PFSK-1 (cell line): ENCODE measurements at regions not wholly inside any gene's neighbourhood (a gene's known extent, or its start where the extent isn't known, plus 50 kb on each side); places are given as distances from the start of the nearest gene placed in this dataset.

Experiments used
- FOXP2 ChIP-seq: optimal IDR thresholded peaks from 2 replicates; pipeline ENCODE3; 2011; ENCODE audit warnings: borderline replicate concordance, control low read depth, inconsistent platforms; ENCODE audit not compliant: insufficient read depth; ENCODE audit errors: extremely low read length, extremely low read depth
- POLR2AphosphoS5 ChIP-seq: IDR thresholded peaks from 2 replicates; pipeline ENCODE4 v1.6.1; 2012; ENCODE audit warnings: low read depth, mild to moderate bottlenecking, control low read depth, low read length, moderate library complexity
- SIN3A ChIP-seq: IDR thresholded peaks from 2 replicates; pipeline ENCODE4 v1.6.1; 2012; ENCODE audit warnings: mild to moderate bottlenecking, low read length, moderate library complexity, borderline replicate concordance; ENCODE audit not compliant: insufficient read depth
- TAF1 ChIP-seq: IDR thresholded peaks from 2 replicates; pipeline ENCODE4 v1.6.1; 2012; ENCODE audit warnings: low read length, control low read depth, borderline replicate concordance; ENCODE audit not compliant: insufficient read depth
- TF ChIP-seq, protein P1 (sequence below), 2 experiments: IDR thresholded peaks; 2 replicates each; pipeline versions ENCODE4 v1.6.1 to v1.8.0; 2011 to 2012; ENCODE audit warnings: low read depth in 2 of 2, low read length in 2 of 2, control low read depth in 1 of 2, inconsistent platforms in 1 of 2, mild to moderate bottlenecking in 1 of 2, moderate library complexity in 1 of 2; ENCODE audit not compliant: insufficient read depth in 1 of 2

DNA sequence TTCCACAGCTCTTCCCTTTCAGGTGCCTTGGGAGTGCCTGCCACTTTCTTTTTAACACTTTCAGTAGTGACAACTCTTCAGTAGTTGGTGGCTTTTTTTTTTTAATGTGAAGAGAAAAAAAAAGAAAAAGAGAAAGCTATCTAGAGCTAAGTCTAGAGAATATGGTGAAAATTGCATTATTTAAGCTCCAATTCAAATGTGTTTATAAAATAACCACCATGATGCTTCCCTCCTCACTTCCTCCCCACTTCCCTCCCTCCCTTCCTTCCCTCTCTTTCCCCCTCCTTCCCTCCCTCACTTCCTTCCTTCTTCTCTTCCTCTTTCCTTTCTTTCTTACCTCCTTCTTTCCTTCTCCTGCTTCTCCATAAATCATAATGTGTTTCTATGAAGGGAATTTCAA, 456.7 kb upstream of the ACTBL2 start:
- TF ChIP-seq, protein P1, sequence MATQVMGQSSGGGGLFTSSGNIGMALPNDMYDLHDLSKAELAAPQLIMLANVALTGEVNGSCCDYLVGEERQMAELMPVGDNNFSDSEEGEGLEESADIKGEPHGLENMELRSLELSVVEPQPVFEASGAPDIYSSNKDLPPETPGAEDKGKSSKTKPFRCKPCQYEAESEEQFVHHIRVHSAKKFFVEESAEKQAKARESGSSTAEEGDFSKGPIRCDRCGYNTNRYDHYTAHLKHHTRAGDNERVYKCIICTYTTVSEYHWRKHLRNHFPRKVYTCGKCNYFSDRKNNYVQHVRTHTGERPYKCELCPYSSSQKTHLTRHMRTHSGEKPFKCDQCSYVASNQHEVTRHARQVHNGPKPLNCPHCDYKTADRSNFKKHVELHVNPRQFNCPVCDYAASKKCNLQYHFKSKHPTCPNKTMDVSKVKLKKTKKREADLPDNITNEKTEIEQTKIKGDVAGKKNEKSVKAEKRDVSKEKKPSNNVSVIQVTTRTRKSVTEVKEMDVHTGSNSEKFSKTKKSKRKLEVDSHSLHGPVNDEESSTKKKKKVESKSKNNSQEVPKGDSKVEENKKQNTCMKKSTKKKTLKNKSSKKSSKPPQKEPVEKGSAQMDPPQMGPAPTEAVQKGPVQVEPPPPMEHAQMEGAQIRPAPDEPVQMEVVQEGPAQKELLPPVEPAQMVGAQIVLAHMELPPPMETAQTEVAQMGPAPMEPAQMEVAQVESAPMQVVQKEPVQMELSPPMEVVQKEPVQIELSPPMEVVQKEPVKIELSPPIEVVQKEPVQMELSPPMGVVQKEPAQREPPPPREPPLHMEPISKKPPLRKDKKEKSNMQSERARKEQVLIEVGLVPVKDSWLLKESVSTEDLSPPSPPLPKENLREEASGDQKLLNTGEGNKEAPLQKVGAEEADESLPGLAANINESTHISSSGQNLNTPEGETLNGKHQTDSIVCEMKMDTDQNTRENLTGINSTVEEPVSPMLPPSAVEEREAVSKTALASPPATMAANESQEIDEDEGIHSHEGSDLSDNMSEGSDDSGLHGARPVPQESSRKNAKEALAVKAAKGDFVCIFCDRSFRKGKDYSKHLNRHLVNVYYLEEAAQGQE (IDR thresholded peaks at IDR 0.05; ENCODE audit: insufficient read depth in 1 of 2, low read depth in 2 of 2, low read length in 2 of 2) = no peak
- TF ChIP-seq TAF1 (no peak), SIN3A (no peak), POLR2AphosphoS5 (no peak), FOXP2 (no peak)

DNA sequence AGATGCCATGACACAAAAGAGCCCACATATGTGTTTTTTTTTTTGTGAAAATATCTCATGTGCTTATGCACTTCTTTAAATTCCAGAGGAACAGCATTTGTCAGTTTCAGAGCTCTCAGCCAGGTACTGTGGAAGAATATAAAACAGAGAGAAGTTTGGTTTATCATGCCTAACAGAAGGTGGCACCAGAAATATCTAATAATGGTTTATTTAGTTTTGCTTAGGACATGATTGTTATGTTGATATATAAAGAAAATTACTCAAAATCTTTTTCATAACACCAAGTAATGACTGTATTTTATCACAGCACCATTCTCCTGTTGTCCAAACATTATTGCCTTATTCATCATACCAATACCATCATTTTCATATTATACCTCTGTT, 455.6 kb upstream of the ACTBL2 start:
- TF ChIP-seq, protein P1 (IDR thresholded peaks at IDR 0.05; ENCODE audit: insufficient read depth in 1 of 2, low read depth in 2 of 2, low read length in 2 of 2) = no peak
- TF ChIP-seq TAF1 (no peak), SIN3A (no peak), POLR2AphosphoS5 (no peak), FOXP2 (no peak)

DNA sequence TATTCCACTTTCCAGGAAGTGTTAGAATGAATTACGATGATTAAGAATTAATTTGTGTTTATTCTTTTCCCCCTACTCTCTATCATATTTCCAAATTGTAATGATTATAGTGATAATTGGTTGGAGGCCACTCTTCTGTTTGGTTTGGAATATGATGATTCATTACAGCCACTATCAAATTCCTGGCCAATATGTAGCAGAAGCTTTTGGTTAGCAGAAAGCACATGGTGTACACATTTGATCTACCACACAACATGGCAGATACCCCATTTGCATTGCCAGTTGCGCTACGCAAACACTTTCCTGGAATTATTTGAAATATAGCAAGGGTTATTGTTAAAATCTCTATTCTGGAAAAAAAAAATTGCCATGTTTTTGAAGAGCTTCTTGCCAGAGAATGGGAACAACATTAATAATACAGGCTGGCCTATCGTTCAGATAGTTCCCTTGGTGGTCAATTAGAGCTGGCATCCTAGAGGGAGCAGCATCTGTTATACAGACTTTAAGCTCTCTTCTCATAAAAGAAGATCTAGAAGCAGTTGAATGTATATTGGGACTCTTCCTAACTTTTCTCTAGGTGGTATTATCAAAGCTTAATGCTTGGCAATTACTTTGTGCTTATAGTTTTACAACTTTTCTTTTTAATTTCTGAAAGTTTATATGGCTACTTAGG, 455.0 kb upstream of the ACTBL2 start:
- TF ChIP-seq FOXP2 (no peak), TAF1 (no peak), SIN3A (no peak), POLR2AphosphoS5 (no peak)
- TF ChIP-seq, protein P1 (IDR thresholded peaks at IDR 0.05; ENCODE audit: insufficient read depth in 1 of 2, low read depth in 2 of 2, low read length in 2 of 2) = no peak

DNA sequence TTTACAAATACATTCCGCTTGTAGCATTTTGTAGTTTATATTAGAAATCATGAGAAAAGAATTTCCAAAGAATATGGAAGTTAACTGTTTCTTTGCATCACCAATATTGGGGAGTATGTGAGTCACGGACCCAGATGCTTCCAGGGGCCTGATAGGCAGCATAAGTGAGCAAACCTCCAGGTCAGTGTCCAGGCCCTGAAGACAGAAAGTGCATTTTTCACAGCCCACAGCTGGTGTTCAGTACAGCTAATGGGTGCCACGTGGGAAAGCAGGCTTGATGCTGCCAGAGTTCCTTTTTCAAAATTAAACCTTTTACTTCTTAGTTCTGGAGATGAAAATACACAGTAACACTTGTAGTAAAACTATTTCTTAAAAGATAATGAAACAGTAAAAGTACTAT, 454.4 kb upstream of the ACTBL2 start:
- no peak for TF ChIP-seq FOXP2

DNA sequence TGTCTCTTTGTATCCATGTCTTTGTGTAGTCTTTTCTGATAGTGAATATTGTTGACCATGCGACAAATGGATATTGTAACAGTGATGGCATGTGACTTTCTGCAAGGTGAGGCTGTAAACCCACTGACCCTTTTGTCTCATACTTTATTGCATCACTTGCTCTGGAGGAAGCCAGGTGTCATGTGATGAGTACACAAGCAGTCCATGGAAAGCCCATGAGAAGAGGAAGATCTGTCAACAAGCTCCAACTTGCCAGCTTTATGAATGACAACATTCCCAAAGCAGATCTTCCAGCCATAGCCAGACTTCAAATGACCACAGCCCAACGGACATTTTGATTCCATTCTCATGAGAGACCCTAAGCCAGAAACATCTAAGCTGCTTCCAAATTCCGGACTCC, 450.1 kb upstream of the ACTBL2 start:
- TF ChIP-seq, protein P1 (IDR thresholded peaks at IDR 0.05; ENCODE audit: insufficient read depth in 1 of 2, low read depth in 2 of 2, low read length in 2 of 2) = no peak
- TF ChIP-seq SIN3A (no peak), TAF1 (no peak), FOXP2 (no peak)
